T-helper 1 cell (primary cell): ENCODE measurements at regions not wholly inside any gene's neighbourhood (a gene's known extent, or its start where the extent isn't known, plus 50 kb on each side); places are given as distances from the start of the nearest gene placed in this dataset.

Experiments
- DNase-seq, 5 donors: peaks; one replicate each; pipeline ENCODE4 v3.0.0-alpha.2; 2012 to 2020

DNA sequence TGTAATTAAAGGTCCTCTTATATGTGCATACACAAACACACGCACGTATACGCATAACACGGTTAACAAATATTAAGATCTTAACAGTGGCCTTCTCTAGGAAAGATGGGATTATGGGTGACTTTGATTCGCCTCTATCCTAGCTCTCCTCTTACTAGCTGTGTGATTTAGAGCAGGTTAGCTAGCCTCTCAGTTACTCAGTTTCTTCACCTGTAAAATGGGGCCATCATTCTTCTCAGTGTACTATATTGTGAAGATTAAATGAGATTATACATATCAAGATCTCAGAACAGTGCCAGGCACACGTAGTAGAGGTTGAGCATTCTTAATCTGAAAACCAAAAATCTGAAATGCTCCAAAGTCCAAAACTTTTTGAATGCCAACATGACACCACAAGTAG is 159.3 kb downstream of the BCOR start:
- DNase-seq, result no peak

DNA sequence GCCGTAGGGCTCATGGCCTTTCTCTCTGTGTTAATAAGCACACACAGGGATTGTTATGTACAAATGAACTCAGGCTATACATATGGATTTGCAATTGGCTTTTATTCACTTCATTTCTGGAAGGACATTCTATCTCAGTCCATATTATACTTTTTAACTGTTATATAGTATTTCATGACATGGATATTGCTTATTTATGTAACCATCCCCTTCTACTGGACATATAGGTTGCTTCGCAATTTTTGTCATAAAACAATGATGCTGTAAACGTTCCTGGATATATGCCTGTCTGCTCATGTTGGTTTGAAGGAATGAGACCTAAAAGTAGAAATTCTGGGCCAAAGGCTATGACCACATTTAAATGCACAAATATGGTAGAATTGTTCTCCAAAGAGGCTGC is 158.1 kb downstream of the BCOR start:
- DNase-seq, result no peak

DNA sequence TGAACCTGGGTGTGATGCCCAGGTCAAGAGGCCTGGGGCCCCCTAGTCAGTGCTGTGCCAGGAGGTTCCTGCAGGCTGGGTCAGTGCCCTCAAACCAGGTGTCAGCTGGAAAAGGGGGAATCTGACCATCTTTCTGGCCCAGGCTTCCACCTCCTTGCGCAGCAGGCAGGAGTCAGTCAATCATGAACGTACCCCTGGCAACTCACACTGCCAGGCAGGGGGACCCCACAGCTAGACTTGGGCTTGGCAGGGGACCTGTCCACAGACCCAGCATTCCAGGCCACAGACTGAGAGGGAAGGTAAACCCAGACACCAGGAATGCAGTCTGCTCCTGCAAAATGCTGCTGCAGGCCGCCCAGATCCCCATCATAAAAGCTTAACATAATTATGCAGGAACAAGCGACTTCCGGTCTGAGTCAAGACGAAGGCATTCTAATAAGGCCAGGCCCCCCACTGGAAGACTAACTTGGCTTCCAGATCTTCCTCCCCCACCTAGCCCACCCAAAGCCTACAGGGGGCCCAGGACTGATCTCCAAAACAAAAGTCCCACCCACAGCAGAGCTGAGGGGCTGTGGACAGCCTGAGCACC is 156.3 kb downstream of the BCOR start:
- DNase-seq, result no peak

DNA sequence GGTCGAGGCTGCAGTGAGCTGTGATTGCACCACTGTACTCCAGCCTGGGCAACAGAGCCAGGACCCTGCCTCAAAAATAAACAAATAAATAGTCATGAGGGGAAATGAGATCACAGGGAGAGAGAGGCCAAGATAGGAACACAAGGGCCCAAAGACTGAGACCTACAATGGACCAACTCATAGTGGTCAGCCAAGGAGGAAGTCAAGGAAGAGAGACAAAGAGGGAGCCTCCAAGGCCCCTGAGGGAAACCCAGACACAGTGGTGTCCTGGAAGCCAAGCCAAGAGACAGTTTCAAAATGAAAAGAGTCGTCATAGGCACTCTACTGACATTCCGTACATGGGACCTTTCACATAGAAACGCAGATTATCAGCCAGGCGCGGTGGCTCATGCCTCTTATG is 153.3 kb downstream of the BCOR start:
- DNase-seq, result no peak

DNA sequence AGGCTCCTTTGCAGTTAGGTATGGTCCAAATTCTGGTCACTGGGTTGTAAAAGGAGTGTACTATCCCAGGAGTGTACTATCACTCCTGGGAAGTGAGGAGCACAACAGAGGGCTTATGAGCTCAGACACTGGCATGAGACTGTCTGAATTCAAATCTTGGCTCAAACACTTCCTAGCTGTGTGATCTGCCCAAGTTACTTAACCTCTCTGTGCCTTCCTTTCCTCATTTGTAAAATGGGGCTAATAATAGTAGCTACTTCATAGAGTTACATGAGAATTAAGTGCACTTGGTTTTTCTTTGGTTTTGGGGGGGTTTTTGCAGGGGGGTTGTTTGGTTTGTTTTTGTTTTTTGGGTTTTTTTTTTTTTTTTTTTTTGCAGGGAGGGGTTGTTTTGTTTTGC is 152.0 kb downstream of the BCOR start:
- no peak for DNase-seq

DNA sequence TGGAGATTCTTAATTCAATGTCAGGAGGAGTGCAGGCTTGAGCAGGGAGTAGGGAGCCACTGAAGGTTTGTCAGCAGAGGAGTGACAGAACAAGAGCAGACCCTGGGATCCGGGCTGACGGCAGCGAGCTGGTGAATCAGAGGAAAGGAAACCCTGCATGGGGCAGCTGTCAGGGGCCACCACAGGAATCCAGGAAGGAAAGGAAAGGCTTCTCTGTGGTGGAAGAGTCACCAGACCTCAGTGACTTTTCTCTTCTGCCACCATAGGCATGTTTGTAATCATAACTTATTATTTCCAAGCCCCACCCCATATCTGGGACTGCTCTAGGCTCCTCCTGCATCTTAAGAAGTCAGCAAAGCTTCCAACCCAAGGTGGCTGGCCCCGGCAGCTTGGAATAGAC is 150.9 kb downstream of the BCOR start:
- no peak for DNase-seq

DNA sequence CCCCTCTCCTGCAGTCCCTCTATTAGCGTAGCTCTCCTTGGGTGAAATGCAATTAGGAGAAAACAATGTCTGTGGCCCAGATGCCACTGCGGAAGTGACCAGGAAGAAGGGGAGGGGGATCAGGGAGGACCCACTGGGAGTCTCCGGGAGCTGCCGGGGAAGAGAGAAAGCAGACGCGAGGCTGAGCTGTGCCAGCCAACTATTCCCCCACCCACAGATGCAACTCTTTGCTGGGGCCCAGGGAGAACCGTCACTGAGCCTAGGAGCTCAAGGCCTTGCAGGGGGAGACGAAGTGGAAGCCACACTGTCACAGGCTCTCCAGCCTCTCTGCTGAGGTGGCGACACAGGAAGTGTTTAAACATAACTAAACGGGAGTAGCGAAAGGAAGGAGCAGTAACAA is 149.2 kb downstream of the BCOR start:
- DNase-seq, result no peak

DNA sequence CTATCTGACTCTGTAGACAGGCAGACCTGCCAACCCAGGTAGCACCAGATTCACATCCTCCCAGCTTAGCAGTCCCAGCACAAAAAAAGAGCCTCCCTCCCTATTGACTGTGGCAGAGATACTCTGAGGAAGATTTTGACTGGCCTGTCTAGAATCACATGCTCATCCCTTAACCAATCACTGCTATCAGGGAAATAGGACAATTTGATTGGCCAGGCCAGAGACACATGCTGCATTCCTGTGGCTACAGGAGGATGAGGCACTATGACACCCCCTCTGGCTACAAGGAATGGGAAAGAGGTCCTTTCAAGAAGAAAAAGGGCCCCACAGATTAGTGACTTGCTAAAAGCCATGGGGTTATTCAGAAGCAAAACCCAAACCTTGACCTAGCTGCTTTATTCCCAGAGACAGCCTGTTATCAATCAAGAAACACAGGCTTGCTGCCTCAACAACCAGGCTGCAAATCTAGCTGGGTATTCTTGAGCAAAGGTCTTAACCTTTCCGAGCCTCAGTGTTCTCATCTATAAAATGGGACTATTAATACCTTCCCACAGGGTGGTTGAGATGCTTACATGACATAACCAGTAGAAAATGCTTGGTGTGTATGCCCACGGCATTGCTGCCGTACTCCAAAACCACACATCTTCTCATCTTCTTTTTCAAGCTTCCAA is 147.6 kb downstream of the BCOR start:
- no peak for DNase-seq

DNA sequence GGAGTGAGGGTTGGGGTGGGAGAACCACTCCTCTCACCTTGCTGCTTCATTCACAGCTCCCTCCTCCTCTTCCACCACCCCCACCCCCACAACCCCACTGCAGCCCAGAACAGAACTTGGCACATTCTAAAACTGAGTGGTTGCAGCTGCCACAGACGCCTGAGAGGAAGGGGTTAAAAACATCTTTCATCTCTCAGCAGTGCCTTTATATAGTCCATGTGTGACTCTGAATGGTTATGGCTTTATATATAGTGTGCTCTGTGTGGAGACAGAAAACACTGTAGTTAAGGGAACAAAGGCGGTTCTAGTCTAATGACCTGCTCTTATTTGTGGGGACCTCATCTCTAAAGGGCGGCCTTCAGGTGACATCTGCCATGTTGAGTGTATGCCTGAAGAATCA is 144.8 kb downstream of the BCOR start:
- DNase-seq, result no peak

DNA sequence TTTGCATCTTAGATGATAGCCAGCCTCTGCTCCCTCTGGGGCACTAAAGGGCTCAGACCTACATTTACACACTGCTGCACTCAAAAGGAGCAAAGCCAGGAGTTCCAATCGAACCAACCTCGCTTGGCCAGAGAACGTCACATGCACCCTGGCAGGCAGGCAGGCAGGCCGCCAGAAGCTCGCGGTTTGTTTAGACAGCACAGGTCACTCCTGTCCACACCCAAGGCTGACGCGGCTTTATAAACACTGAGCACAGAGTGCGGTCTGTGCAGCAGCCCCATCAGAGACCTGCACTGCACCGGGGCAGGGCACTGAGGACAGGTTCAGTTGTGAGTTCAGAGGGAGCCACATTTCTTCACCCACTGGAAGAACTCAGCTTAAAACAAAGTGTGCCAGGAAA is 143.9 kb downstream of the BCOR start:
- DNase-seq, result no peak

DNA sequence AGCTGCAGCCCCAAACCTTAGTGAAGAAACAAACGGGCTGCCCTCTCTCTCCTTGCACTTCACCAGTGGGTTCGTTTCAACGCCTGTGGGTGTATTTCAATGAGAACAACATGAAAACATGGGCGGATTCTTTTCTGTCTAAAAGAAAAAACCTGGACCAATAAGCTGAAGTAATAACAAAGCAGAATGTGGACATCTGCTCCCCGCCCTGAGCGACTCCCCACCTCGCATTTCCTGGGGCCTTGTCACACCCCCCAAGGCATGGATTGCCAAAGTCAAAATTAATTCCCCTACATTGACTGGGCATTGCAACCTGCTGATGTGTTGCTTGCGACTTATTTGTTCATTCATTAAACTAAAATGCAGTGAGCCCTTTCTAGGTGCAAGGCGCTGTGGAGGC is 142.9 kb downstream of the BCOR start:
- DNase-seq, result no peak

DNA sequence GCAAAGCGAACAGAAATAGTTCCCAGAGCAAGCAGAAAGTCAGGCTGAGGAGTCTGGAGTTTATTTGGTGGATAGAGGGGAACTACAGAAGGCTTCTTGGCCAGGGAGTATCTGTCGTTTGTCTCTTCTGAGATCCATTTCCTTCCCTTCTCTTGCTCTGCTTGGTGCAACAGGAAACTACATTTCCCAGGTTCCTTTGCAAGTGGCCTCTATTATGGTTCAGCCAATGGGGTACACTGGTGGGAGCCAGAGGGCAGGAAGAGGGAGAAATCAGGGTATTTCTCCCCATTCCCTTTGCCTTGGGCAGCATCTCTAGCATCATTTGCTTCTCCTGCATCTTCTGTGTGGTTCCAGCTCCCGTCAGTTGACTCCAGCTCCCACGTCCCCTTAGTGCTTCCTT is 142.1 kb downstream of the BCOR start:
- DNase-seq, result peak in 1 of 5 donors; percentile 22

DNA sequence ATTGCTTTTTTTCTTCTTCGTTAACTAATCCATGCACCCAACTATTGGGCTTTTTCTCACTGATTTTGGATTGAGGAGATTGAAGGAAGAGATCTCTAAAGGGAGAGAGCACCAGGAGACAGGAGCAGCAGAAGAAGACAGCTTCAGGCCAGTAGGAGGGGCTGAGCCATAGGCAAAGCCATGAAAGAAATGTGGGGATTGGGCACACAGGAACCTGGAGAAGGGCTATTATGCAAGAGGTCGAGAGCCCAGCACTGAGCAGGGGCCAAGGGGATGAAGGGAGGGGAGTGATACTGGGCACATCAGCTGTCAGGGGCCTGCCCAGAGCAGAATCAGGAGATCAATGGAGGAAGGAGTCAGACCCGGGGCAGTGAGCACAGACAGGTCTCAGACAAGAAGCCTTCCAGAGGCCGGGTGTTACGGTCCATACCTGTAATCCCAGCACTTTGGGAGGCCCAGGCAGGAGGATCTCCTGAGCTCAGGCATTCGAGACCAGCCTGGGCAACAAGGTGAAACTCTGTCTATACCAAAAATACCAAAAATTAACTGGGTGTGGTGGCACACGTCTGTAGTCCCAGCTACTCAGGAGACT is 140.9 kb downstream of the BCOR start:
- DNase-seq, result no peak

DNA sequence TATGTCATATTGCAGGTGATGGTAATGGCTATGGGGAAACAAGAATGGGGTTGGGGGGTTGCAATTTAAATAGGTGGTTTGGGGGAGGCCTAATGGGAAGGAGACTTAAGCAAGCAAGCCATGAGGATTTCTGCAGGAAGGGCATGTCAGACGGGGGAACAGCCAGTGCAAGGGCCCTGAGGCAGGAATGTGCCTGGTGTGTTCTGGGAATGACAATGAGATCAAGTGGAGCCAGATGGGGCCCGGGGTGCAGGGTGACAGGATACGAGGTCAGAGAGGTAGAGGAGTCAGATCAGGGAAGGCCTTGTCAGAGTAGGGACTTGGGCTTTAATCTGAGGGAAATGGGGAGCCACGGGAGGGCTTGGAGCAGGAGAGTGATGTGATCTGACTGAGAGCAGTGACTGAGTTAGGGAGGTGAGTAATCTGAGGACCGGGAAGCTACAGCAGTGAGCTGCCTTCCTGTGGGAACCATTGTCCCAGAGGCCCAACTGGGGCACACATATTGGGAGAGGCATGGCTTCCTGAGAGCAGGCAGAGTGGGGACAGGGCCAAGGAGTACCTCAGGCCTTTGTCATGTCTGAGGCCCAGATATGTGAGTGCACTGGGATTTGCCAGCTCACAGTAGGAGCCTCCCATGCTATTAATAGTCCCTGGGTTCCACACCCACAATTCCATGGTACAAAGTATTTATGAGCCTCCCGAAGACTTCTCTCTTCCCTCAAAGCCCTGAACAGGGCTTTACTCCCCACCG is 139.8 kb downstream of the BCOR start:
- no peak for DNase-seq

DNA sequence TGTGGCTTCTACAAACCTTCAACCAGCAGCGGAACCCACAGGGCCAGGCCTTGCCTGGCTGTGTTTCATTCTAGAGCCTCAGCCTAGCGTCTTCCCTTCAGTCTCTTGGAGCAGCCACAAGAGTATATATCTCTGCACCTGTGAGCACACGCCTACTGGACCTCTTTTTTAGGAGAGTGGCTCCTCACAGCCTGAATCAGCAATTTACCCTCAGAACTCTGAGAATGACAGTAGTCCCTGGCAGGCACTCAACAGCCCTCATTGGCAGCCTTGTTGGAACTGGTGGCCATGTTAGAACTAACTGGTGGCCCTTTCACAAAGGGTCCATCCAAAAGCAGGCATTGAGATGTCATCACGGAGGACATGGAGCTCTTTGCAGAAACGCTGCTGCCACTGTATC is 138.9 kb downstream of the BCOR start:
- no peak for DNase-seq

DNA sequence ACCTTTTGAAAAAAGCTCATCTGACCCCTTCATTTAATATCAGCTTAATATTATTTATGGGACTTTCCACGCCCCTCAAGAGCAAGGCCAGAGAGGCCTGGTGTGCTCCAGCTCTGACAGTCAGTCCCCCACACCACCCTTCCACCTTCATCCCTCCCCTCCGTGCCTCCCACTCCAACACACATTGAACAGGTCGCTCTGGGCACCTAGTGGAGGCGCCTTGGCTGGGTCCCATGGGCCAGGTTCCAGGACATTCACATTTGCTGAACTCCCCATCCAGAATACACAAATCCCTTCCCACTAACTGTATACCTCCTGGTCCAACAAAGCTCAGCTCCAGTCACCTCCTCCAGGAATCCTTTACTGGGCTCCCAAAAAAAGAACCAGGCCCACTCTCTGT is 137.5 kb downstream of the BCOR start:
- no peak for DNase-seq

DNA sequence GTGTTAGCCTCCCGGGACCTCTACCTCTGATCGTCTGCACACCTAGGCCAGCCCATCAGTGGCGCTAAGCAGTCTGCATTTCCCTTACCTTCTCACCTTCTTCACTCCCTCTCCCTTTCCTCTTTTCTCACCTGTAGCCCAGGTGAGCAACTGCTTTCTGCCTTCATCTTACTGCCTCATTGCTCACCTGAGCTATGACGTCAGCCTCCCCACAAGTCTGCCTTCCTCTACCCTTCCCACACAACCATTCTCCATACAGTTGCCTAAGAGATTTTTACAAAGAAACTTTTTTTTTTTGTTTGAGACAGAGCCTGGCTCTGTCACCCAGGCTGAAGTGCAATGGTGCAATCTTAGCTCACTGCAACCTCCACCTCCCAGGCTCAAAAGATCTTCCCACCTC is 136.3 kb downstream of the BCOR start:
- DNase-seq, result no peak

DNA sequence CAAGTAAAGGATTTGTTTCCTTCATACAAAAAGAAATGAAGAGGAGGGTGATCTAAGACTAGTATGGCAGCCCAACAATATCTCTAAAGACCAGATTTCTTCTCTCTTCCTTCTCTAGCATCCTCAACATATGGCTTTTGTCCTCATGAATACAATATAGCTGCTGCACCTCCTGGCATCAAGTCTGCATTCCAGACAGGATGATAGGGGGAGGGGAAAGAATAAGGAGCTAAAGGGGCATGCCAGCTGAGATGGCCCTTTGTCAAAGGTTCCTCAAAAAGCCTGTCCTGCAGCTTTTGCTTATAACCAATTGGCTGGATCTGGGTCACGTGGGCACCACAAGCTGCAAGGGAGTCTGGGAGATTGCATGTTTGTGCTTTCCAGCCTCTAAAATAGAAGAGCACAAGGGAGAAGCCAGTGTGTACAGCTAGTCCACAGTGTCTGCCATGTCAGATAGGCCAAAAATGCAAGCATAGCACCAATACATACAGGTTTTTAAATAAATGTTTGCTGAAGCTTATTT is 132.6 kb downstream of the BCOR start:
- no peak for DNase-seq

DNA sequence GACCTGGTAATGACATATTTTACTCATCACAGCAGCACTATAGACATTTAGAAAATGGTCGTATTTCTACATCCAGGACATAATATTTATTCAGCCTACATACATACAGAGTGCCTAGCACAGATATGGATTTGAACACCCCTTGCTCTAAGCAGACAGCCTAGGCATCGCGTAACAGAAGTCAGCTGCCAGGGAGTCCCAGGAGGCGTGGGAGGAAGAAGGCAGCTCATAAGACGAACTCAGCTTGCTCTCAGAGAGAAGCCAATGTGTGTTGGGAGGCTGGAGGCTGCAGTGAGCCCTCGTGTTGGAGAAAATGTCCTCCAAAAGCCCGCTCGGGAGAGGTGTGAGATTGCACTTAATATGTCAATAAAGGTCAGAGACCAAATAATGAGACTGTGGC is 131.6 kb downstream of the BCOR start:
- DNase-seq, result no peak

DNA sequence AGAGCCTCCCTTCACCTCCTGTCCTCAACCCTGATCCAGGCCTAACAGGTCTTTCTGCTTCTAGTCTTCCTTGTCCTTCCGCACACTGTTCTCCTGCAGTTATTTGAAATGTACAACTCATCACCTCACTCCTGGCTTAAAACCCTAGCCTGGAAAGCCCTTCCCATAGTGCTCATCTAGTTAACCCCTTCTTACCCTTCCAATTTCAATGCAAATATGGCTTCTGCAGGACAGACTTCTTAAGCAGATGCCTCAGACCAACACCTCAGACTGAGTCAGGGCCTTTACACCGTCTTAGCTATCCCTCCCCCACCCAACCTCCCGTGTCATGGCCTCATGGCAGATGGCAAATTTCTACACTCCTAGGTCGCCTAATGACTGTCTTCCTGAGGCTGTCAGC is 130.4 kb downstream of the BCOR start:
- DNase-seq, result peak in 1 of 5 donors; percentile 7

DNA sequence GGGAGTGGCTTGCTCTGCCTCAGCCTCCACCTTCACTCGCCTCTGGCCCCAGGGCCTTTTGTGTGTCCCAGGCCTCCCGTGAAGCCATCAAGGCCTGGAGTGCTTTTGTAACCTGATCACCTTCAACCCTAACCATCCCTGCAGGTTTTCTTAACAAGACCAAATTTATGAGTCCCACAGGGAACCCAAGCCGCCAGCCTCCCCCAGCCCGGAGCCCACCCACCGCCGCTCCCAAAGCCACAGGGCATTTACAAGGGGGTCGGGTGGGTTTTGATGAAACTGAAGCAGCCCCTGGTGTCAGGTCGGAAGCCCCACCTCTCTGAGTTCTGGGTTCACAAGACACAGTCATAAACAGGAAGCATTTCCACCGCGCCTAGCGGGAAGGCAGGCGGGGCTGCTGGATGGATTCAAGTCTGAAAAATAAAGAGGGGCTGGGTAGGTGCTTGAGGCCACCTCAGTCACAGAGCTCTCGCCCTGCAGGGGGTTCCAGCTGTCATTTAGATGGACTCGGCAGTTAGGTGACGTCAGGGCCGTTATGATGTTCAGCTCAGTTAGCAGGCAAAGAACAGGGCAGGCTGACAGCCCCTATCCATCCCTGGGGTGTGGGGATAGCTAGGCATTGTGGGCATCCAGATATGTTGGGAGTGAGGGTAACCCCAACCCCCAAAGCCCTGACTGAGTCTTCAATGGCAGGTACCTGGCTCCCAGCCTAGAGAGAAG is 128.5 kb downstream of the BCOR start:
- peak in 2 of 5 donors; percentile 2 to 48 for DNase-seq

DNA sequence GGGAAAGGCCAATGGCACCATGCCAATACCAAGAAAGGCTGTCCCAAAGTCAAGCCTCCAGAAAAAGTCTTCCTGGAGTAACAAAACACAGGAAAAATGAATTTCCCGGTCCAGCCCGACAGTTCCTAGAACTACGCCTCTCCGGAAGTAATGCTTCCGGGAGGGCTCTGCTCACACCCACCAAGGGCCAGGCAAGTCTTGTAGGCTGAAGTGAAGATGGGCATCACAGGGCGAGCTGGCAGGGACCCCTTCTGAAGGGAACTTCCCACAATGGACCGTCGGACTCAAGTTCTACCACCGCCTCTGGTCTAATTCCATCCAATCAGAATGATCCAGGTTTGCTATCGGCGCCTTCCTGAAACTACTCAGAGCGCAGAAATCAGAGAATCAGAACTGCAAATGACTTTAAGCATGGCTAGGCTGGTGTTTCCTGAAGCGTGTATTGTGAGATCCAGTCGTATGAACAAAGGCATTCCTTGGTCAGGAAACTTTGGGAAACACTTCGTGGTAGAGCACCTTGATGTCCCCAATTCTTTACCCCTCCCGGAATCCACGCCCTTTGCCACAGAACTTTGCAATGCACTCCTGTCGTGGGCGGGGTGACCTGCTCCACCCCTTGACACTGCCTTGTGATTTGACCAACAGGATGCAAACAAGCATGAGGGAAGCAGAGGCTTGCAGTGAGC is 127.8 kb downstream of the BCOR start:
- DNase-seq, result no peak
